ENCODE measurements at regions not wholly inside any gene's neighbourhood (a gene's known extent, or its start where the extent isn't known, plus 50 kb on each side); places are given as distances from the start of the nearest gene placed in this dataset.

DNA sequence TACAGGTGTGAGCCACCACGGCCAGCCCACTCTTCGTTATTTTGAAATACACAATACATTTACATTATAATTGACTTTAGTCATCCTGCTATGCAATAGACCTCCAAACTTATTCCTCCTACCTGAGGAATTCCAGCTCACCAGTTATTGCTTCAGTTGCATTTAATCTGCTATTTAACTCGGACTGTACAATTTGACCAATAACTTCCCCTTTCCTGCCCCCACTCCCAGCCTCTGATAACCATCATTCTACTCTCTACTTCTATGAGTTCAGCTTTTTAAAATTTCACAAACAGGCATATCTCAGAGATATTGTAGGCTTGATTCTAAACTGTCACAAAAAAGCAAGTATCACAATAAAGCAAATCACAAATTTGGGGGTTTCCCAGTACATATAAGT lies 157.0 kb downstream of the COPRS start:
- no peak for DNase-seq

GRCh38 chr17:31700973-31701372 lies 158.1 kb downstream of the COPRS start:
- no peak for DNase-seq

GRCh38 chr17:31699886-31700285 lies 159.2 kb downstream of the COPRS start:
- DNase-seq = no peak

GRCh38 chr17:31699281-31699680 lies 159.8 kb downstream of the COPRS start:
- DNase-seq = no peak

- DNase-seq = no peak
Observed at GRCh38 chr17:31698751-31699150, 160.3 kb downstream of the COPRS start.

DNA sequence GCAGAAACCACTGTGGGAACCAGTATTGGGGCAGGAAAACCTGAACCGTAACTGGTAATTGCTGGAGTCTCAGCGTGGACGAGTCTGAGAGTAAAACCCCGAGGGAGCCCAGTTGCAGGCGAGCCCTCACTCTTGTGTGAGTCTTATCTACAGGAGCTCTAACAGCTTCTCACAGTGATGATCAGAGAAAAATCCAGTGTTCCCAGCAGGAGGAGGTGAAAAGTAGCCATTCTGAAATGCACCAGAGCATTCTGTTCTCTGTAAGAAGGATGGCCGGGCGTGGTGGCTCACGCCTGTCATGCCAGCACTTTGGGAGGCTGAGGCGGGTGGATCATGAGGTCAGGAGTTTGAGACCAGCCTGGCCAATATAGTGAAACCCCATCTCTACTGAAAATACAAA lies 161.2 kb downstream of the COPRS start:
- no peak for DNase-seq

DNA sequence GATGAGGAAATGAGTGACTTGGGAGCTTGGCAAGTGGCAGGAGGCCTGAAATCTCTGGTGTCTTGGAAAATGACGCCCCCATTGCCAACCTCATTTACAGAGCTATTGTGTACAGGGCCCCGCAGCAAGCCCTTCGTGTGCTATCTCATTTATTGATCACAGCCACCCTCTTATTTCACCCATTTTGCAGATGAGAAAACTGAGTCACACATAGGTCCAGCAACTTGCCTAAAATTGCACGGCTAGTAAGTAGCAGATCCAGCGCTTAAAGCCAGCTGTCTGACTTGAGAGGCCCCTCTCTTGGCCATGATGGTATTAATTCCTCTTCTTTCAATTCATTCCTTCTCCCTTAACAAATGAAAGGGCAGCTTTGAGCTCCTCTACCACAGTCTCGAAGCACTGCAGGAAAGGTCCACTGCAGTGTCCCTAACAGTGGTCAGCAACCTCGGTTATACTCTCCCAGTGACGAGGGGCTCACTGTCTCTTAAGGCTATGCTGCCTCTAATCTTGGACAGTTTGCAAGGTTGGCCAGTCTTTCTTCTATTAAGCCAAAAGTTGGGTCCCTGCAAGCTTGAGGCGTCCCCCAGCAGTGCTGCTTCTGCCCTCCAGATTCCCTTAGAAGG lies 162.2 kb downstream of the COPRS start:
- DNase-seq = no peak

DNA sequence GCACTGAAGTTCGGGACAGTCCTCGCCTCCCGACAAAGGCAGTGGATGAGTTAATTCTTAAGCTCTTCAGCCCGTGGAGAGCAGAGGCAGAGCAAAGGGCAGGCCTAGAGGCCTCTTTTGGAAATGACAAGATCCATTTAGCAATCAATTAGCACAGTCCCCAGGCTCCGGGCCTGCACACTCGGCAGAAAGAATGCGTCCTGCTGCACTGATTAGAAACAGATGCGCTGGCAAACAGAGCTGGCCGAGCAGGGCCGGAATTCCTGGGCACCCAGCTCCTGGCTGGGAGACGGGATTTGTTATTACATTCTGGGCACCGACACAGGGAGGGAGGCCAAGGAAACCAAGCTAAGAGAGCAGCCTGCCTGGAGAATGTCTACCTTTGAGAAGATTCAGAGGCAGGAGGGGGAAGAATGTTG lies 162.9 kb downstream of the COPRS start:
- DNase-seq = no peak

- DNase-seq = no peak
Observed at GRCh38 chr17:31695456-31696090, 163.5 kb downstream of the COPRS start.

- DNase-seq = no peak
Observed at GRCh38 chr17:31693433-31694220, 165.4 kb downstream of the COPRS start.

DNA sequence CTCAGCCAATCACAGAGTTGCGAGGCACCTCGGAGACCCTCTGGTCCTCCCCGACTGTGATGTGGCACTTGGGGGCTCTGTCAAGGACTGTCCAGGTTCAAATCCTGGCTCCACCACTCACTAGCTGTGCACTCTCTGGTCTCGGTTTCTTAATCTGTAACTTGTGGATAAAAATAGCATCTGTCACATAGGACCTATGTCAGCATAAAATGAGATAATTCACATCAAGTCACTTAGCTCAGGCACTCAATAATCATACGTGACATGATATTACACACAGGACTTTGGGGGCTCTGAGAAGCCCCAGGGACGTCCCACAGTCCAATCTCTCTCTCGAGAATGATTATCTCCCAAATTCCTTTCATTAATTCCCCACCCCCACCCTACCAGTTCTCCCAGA lies 166.4 kb downstream of the COPRS start:
- DNase-seq = no peak

- DNase-seq = no peak
Observed at GRCh38 chr17:31692027-31692426, 167.0 kb downstream of the COPRS start.

DNA sequence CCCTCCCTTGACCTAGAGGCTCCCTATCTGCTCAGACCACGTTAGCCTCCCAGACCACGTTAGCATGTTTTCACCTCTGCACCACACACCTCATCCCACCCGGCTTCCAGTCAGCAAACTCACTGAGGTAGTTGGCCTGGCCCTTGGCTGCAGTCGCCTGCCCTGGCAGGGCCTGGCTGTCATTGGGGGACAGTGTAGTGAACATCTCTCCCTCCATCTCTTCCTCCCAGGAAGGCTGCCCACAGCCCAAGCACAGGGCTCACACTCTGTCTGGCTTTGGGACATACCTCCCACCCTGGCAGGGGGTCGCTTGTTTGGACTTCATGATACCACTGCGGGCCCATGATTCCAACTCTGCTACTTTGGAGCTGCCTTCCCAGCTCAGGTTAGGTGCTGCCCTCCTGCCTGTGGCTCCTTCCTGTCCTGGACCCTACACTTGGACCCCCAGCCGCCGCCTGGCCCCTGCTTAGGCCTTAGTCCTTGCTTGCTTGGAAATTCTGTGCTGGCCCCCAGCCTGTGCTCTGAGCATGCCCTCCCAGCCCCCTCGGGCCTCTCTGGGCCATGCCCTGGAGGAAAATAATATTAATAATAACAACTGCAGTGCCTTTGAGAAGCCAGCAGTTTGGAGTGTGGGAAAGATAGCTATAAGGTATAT lies 167.7 kb downstream of the COPRS start:
- no peak for DNase-seq

DNA sequence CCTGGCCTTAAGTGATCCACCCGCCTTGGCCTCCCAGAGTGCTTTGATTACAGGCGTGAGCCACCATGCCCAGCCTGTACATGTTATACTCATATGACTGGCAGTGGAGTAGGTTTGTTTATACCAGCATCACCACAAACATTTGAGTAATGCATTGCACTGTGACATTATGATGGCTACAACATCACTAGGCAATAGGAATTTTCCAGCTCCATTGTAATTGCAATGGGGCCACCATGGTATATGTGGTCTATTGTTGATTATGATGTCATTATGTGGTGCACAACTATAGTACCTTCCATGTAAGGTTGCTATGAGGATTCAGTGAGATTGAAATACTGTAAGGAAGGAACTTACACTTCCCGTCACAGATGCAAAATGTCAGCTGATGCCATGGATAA lies 168.9 kb downstream of the COPRS start:
- no peak for DNase-seq

DNA sequence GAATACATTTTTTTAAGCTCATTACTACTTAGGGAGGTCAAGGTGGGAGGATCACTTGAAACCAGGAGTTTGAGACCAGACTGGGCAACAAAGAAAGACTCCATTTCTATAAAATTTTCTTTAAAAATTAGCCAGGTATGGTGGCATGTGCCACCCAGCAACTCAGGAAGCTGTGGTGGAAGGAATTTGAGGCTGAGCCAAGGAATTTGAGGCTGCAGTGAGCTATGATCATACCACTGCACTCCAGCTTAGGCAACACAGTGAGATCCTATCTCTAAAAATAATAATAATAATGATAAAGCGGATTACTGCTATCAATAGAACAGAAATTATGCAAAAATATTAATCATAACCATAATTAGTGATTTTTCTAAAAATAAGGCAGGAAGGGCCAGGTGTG lies 170.3 kb downstream of the COPRS start:
- no peak for DNase-seq

DNA sequence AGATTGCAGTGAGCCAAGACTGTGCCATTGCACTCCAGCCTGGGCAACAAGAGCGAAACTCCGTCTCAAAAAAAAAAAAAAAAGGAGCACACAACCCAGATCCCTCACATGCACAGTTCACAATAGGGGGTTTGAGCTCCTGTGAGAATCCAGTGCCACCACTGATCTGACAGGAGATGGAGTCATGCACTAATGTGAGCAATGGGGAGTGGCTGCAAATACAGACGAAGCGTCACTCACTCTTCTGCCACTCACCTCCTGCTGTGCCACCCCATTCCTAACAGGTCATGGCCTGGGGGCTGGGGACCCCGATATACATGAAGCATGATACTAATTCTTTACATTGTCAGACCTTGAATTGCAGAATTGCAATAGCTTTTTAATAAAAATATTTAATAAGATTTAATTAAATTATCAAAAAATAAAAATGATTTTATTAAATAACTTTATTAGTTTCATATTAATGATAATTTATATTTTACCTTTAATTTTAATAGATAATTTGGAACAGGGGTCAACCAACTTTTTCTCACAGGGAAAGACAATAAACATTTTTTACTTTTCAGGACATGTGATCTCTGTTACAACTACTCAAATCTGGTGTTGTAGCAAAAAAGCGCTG lies 171.4 kb downstream of the COPRS start:
- no peak for DNase-seq

DNA sequence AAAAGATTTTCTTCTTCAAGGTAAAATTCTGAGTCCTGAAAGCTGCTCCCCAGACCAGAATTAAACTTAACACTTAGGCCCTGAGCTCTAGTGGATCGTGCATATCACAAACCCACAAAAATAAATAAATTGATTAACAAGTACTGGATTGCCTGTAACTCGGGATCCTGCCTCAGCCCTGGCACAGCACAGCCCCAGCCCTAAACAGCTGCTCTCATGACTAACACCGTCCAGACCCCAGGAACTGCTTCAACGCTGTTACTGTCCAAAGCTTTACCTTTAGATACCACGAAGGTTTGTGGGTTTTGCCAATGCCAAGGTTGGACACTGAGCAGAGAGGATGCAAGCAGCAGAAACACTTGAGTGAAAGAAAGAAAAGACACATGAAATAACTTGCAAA lies 172.5 kb downstream of the COPRS start:
- DNase-seq = no peak

DNA sequence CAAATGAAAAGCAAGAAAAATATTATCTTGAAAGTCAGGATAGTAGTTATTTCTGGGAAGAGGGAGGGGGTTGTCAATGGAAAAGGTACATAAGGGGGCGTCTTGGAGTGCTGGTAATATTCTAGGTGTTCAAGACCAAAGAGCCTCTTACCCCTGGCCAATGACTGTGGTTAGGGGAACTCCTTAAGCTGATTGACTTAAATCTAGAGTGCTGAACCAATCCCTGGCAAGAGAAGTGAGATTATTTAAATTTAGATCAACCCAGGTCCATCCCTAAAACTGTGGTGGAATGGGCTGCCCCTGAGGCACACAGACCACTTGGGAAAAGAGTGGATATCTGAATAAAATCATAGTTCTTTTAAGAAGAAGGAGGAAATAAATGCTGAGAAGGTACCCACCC lies 174.1 kb downstream of the COPRS start:
- DNase-seq = no peak

- peak; percentile 5 for DNase-seq
Observed at GRCh38 chr17:31680126-31680525, 178.9 kb downstream of the COPRS start.

DNA sequence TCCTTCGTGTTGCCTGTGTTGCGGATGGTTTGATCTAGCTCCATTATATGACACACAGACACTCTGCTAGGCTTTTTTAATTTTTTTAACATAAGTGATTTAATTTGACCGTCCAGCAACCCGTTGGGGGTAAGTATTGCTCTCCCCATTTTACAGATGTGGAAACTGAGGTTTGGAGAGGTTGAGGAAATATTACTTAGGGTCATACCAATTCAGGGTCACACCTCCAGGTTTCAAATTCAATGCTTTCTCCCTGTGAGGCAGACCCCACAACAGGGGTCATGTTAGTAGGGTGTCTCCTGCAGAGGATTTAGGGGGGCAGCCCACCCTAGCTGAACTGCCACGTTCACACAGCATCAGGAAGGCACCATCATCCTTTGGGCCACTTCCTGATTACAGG lies 179.4 kb downstream of the COPRS start:
- no peak for DNase-seq

DNA sequence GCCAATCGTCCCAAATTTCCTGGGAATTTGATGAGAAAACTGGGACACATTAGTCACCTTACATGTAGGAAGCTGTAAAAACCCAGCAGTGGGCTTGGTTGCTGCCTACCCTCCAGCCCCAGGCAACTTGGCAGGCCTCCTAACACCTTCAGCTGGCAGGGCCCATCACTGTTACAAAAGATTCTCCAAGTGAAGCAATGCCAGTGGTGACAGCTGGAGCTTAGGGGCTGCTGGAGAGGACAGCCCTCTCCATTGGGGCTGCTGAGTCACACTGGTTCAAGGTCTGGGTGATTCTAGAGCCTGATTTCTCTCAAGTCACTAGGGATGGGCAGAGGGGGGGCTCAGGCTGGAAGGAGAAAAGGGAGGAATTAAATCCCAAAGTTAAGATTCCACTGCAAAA lies 180.6 kb downstream of the COPRS start:
- no peak for DNase-seq

DNA sequence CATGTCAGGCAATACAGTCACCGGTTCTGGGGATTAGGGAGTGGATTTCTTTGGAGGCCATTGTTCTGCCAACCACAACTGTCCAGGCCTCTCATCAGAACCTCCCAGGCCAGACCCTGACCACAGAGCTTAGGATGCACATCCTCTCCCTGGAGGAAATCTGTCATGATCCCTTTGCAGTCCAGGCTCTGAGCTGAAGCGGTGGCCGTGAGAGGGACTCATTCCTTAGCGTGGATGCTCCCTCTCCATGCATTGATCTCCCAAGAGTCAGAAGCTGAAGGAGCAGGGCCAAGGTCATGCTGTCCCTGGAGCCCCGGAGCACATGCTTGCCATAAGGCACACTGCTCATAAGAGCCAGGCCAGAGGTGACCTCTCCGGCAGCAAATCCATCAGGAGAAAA lies 181.4 kb downstream of the COPRS start:
- no peak for DNase-seq

- DNase-seq = no peak
Observed at GRCh38 chr17:31677036-31677435, 182.0 kb downstream of the COPRS start.
